Mesothelial cell of epicardium (in vitro differentiated cells): ENCODE measurements at regions not wholly inside any gene's neighbourhood (a gene's known extent, or its start where the extent isn't known, plus 50 kb on each side); places are given as distances from the start of the nearest gene placed in this dataset.

Experiments
- DNase-seq, 2 experiments: peaks; one replicate each; pipeline ENCODE4 v3.0.0; 2021; ENCODE audit warnings: low spot score in 2 of 2; ENCODE audit not compliant: unreplicated experiment in 2 of 2
- H3K27ac Mint-ChIP-seq: 2 replicates; pipeline ENCODE4 v1.8.0; 2021; ENCODE audit warnings: mixed read lengths
- H3K27me3 Mint-ChIP-seq: 2 replicates; pipeline ENCODE4 v1.8.0; 2021; ENCODE audit warnings: low read depth, mixed read lengths
- H3K36me3 Mint-ChIP-seq: 2 replicates; pipeline ENCODE4 v1.8.0; 2021; ENCODE audit warnings: mixed read lengths
- H3K4me1 Mint-ChIP-seq: 2 replicates; pipeline ENCODE4 v1.8.0; 2021; ENCODE audit warnings: mixed read lengths
- H3K4me3 Mint-ChIP-seq: 2 replicates; pipeline ENCODE4 v1.8.0; 2021; ENCODE audit warnings: mild to moderate bottlenecking, moderate library complexity, mixed read lengths
- H3K9me3 Mint-ChIP-seq: 2 replicates; pipeline ENCODE4 v1.8.0; 2021; ENCODE audit warnings: mixed read lengths
- TF ChIP-seq, protein P1 (sequence below): fragments of 200-600 bp; sonication (generic); IDR thresholded peaks from one replicate; pipeline ENCODE4 v1.5.0; 2021; ENCODE audit warnings: antibody characterized with exemption; ENCODE audit not compliant: unreplicated experiment

DNA sequence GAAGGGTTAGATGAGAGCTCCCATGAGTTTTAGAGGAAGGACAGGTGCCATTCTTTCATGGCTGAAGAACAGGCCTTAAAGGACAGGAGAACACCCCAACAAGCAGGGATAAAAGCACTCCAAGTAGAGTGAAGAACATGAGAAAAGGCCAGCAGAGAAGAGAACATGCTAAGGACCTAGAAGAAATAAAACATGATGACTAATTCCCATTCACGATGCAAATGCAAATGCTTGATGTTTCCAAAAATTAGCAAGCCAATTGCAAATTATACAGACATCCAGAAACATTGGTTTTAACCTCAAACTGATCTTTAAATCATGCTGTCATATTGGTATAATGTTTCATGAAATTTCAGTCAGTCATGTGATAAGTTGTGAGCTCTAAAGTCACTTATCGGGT is 241.7 kb downstream of the CNTN3 start:
- Mint-ChIP-seq H3K4me1 (no peaks in the 10 kb centered on the region), H3K9me3 (no peaks in the 10 kb centered on the region), H3K36me3 (no peaks in the 10 kb centered on the region), H3K4me3 (no peak overlapping the region), H3K27me3 (no peaks in the 10 kb centered on the region), H3K27ac (no peak overlapping the region)
- DNase-seq = no peak
- TF ChIP-seq, protein P1, sequence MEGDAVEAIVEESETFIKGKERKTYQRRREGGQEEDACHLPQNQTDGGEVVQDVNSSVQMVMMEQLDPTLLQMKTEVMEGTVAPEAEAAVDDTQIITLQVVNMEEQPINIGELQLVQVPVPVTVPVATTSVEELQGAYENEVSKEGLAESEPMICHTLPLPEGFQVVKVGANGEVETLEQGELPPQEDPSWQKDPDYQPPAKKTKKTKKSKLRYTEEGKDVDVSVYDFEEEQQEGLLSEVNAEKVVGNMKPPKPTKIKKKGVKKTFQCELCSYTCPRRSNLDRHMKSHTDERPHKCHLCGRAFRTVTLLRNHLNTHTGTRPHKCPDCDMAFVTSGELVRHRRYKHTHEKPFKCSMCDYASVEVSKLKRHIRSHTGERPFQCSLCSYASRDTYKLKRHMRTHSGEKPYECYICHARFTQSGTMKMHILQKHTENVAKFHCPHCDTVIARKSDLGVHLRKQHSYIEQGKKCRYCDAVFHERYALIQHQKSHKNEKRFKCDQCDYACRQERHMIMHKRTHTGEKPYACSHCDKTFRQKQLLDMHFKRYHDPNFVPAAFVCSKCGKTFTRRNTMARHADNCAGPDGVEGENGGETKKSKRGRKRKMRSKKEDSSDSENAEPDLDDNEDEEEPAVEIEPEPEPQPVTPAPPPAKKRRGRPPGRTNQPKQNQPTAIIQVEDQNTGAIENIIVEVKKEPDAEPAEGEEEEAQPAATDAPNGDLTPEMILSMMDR = no peak

DNA sequence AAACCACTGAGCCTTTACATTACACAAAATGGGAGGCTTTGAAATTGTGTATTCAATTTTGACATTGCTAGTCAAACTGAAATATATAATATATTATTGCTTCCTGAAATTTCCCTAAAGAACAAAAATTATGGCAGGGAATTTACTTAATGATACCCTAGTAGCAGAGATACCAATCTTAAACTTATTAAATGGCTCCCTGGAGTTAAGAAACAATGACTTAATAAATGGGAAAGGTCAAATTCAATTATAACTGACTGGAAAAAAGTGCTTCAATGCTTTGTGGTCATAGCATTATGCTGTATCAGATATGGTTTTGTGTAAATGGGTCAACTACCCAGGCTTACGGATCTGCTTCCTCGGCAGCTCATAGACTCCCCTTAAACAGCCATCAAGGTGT is 244.1 kb downstream of the CNTN3 start:
- no peaks in the 10 kb centered on the region for H3K4me1 Mint-ChIP-seq
- no peak overlapping the region for H3K27ac Mint-ChIP-seq
- H3K27me3 Mint-ChIP-seq = no peaks in the 10 kb centered on the region
- no peaks in the 10 kb centered on the region for H3K36me3 Mint-ChIP-seq
- no peak overlapping the region for H3K4me3 Mint-ChIP-seq
- DNase-seq = no peak
- H3K9me3 Mint-ChIP-seq = no peaks in the 10 kb centered on the region
- TF ChIP-seq, protein P1 = no peak

DNA sequence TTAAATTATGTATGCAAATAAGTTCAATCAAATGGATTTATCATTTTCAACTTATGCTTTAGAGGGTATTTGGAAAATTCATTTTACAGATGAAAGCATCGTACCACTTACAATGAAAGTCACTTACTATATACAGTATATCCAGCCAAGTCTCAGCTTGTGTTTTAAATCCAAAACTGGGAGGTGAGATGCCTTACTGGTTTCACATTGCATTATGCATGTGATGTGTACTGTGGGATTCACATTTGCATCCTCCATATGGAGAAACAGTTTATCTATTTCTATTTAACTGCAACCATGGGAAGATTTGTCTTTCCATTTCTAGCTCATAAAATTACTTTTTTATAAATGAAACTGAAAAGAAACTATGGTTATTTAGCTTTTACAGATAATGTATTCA is 248.1 kb downstream of the CNTN3 start:
- Mint-ChIP-seq H3K27ac (no peak overlapping the region), H3K9me3 (no peaks in the 10 kb centered on the region), H3K4me3 (no peak overlapping the region), H3K36me3 (no peaks in the 10 kb centered on the region), H3K4me1 (no peaks in the 10 kb centered on the region), H3K27me3 (no peaks in the 10 kb centered on the region)
- TF ChIP-seq, protein P1 = no peak
- DNase-seq = no peak

DNA sequence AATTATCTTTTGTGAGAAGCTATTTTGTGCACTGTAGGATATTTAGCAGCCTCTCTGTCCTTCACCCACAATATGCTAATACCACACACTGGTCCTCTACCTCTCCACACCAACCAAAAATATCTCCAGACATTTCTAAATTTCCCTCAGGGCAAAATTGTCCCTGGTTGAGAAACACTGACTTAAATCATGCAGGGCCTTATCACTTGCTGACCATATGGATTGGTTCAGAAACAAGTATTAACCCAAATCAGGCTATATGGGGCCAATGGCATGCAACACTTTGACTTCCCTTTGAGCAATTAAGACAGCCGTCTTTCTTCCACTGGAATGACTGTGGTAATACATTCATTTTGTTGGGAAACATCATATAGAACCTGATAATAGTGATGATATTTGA is 251.1 kb downstream of the CNTN3 start:
- Mint-ChIP-seq H3K9me3 (no peaks in the 10 kb centered on the region), H3K4me1 (no peaks in the 10 kb centered on the region), H3K4me3 (no peak overlapping the region), H3K27me3 (no peaks in the 10 kb centered on the region), H3K36me3 (no peaks in the 10 kb centered on the region), H3K27ac (no peak overlapping the region)
- no peak for DNase-seq
- TF ChIP-seq, protein P1 = no peak

DNA sequence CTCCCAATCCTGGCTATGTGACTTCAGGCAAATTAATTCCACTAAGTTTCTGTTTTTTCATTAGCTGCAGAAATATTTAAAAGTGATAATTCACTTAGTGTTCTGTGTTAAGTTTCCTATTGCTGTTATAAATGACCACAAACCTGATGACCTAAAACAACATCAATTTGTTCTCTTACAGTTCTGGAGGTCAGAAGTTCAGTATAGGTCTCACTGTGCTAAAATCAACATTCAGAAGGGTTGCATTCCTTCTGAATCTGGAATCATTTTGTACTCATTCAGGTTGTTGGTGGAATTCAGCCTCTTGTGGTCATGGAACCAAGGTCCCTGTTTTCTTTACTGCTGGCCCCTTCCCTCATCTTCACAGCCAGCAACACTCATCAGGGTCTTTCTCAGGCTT is 254.1 kb downstream of the CNTN3 start:
- Mint-ChIP-seq H3K4me1 (no peaks in the 10 kb centered on the region), H3K4me3 (no peak overlapping the region), H3K36me3 (no peaks in the 10 kb centered on the region), H3K27ac (no peak overlapping the region), H3K9me3 (no peaks in the 10 kb centered on the region), H3K27me3 (no peaks in the 10 kb centered on the region)
- no peak for DNase-seq
- TF ChIP-seq, protein P1 = no peak

DNA sequence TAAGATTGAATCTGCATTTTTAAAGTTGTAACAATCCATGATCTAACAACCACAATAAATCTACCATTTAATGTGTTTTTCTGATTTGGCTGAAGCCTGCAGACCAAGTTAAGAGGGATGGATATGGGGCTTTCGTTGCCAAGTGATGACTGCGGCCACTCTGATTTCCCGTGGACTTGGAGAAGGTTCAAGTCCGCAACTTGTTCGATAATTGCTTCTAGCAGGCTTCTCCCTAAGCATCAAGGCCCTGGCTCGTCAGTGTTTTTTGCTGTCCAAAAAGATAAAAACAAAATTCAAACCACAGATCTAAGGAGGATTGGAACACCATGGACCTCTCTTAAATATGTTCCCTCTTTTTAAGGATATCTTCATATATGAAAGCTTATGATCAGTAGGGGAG is 256.6 kb downstream of the CNTN3 start:
- TF ChIP-seq, protein P1 = no peak
- Mint-ChIP-seq H3K27ac (no peak overlapping the region), H3K9me3 (no peaks in the 10 kb centered on the region), H3K4me3 (no peak overlapping the region), H3K27me3 (no peaks in the 10 kb centered on the region), H3K4me1 (no peaks in the 10 kb centered on the region), H3K36me3 (no peaks in the 10 kb centered on the region)
- DNase-seq = no peak
